ENCODE measurements at regions not wholly inside any gene's neighbourhood (a gene's known extent, or its start where the extent isn't known, plus 50 kb on each side); places are given as distances from the start of the nearest gene placed in this dataset.
A peak's percentile ranks its signal among the peaks of the same experiment; 100 is the strongest.

DNA sequence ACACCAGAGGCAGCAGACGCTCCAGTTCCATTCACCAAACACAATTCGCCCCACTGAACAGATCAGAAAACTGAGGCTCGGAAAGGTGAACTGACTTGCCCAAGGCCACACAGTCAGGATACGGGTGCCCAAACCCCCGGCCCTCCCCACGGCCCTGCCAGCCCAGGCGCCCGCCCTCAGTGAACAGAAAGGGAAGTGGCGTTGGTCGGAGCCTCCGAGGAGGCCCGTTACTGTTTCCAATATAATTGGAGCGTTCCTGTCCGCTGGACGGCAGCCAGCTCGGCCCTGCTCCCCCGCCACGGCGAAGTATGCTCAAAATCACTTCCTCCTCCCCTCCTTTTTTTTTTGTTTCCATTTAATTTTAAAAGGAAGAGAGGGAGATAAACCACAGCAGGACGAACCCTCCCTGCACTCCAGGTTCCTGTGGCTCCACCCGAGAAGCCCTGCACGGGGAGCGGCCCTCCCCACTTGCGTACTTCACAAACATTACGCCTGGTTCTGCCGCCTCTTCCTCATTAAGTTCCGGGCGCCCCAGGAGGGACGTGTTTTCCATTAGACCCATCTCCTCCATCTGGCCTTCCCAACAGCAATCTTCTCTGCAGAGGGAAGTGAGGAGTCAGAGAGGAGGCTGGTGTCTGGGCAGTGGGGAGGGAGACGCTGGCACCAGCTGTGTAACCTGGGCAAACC lies 61.1 kb downstream of the NCOR2 start:
- Mint-ChIP-seq H3K9me3 (no peaks in the 10 kb centered on the region), H3K27me3 (no peaks in the 10 kb centered on the region), H3K4me3 (no peak overlapping the region), H3K27ac (no peak overlapping the region), H3K4me1 (peaks cover 24 to 52% (median 31%) of the 10 kb centered on the region in 3 donors), H3K36me3 (peaks cover 0 to 4% (median 3%) of the 10 kb centered on the region in 3 donors)
- Histone ChIP-seq H3K36me3 (ENCODE audit: insufficient read depth, low read length) (no peaks in the 10 kb centered on the region), H3K27ac (ENCODE audit: low read depth, low read length) (peak overlapping the region; percentile 3), H3K4me1 (ENCODE audit: insufficient read depth, low read length) (no peaks in the 10 kb centered on the region), H3K27me3 (ENCODE audit: insufficient read depth, low read length, poor library complexity, severe bottlenecking) (no peaks in the 10 kb centered on the region), H3K4me3 (ENCODE audit: low read length) (no peak overlapping the region), H3K9me3 (ENCODE audit: low read length) (no peaks in the 10 kb centered on the region)
- DNase-seq, result no peak
- ChIA-PET POLR2A (no interaction called here), CTCF (no interaction called here)

DNA sequence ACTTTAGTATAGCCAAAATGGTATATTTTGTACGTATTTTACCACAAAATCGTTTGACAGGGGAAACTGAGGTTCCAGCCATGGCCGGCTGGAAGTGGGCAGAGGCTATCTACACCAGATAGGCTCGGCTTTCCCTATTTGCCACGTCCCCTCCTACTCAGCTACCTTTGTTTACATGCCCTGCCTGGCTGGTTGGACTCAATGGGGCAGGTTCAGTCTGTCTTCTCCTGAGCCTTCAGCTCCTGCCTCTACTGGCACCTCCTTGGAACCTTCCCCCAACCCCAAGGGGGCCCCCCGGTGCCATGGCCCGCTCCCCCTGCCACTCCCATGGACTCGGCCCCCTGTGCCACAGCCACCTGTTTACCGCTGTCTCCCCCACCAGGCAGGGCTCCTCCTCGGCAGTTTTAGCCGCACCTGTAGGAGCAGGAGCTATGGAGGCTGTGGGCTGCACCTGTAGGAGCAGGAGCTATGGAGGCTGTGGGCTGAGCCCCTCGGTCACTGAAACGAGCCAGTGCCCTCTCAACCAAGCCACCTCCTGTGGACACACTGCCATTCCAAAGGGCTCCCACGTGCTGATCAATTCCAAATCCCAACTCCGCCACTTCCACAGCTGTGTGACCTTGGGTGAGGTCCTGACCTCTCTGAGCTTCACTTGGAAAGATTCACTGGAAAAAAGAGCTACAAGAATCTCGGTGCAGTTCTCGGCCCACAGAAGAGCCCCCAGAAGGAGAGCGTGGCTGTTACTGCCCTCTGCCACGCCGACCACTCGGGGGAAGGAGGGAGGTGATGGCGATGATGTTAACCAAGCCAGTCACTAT lies 62.2 kb downstream of the NCOR2 start:
- peak overlapping the region in 1 of 8 donors; percentile 47 for H3K27ac Mint-ChIP-seq
- Histone ChIP-seq H3K4me3 (ENCODE audit: low read length) (no peak overlapping the region), H3K36me3 (ENCODE audit: insufficient read depth, low read length) (no peaks in the 10 kb centered on the region), H3K27ac (ENCODE audit: low read depth, low read length) (no peak overlapping the region), H3K27me3 (ENCODE audit: insufficient read depth, low read length, poor library complexity, severe bottlenecking) (no peaks in the 10 kb centered on the region), H3K9me3 (ENCODE audit: low read length) (no peaks in the 10 kb centered on the region), H3K4me1 (ENCODE audit: insufficient read depth, low read length) (no peaks in the 10 kb centered on the region)
- H3K4me1 Mint-ChIP-seq, result peaks cover 20 to 46% (median 26%) of the 10 kb centered on the region in 3 donors
- ChIA-PET CTCF (no interaction called here), POLR2A (no interaction called here)
- DNase-seq, result no peak
- H3K4me3 Mint-ChIP-seq, result no peak overlapping the region
- H3K36me3 Mint-ChIP-seq, result peaks cover 0 to 4% (median 3%) of the 10 kb centered on the region in 3 donors
- H3K27me3 Mint-ChIP-seq, result no peaks in the 10 kb centered on the region
- H3K9me3 Mint-ChIP-seq, result no peaks in the 10 kb centered on the region

DNA sequence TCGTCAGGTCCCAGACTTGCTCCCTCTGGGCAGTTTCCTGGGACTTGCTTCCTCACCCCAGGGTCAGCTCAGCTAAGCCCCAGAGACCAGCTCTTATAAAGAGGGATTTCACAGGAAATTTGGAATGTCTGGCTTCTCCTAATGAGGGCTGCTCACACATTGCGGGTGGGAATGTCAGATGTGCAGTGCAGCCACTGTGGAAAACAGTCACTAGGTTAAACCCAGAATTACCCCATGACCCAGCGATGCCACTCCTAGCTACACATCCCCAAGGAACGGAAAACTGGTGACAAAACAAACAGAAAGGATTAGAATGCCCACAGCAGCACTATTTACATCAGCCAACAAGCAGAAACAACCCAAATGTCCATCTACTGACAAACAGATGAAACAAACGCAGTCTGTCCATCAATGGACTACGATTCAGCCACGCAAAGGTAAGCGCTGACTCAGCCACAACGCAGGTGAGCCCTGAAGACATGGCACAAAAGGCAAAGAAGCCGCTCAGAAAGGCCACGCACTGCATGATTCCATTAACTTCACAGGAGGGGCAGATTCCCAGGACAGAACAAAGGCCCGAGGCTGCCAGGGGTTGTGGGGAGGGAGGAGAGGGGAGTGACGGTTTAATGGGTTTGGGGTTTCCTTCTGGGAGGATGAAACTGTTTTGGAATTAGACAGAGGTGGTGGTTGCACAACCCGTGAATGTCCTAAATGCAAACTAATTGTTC lies 63.0 kb downstream of the NCOR2 start:
- H3K4me3 Mint-ChIP-seq, result no peak overlapping the region
- Histone ChIP-seq H3K4me3 (ENCODE audit: low read length) (no peak overlapping the region), H3K27ac (ENCODE audit: low read depth, low read length) (no peak overlapping the region), H3K36me3 (ENCODE audit: insufficient read depth, low read length) (no peaks in the 10 kb centered on the region), H3K4me1 (ENCODE audit: insufficient read depth, low read length) (no peaks in the 10 kb centered on the region), H3K27me3 (ENCODE audit: insufficient read depth, low read length, poor library complexity, severe bottlenecking) (no peaks in the 10 kb centered on the region), H3K9me3 (ENCODE audit: low read length) (no peaks in the 10 kb centered on the region)
- CTCF ChIA-PET, result no interaction called here
- DNase-seq, result no peak
- no peaks in the 10 kb centered on the region for H3K27me3 Mint-ChIP-seq
- H3K9me3 Mint-ChIP-seq, result no peaks in the 10 kb centered on the region
- H3K4me1 Mint-ChIP-seq, result peaks cover 22 to 47% (median 30%) of the 10 kb centered on the region in 3 donors
- H3K36me3 Mint-ChIP-seq, result peaks cover 0 to 4% (median 3%) of the 10 kb centered on the region in 3 donors
- peak overlapping the region in 3 of 8 donors; percentile 6 to 76 (median 47) for H3K27ac Mint-ChIP-seq
- POLR2A ChIA-PET, result no interaction called here

DNA sequence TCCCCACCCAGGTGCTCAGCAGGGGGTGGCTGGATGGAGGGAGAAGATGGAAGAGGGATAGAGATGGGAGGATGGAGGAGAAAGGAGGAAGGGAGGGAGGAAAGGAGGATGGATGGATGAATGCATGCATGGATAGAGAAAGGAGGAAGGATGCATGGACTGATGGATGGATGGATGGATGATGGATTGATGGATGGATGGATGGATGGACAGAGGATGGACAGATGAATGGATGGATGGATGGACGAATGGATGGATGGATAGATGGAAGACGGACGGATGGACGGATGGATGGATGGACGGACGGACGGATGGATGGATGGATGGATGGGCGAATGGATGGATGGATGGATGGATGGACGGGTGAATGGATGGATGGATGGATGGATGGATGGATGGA lies 64.1 kb downstream of the NCOR2 start:
- DNase-seq, result no peak
- POLR2A ChIA-PET, result no interaction called here
- no peaks in the 10 kb centered on the region for H3K4me1 ChIP-seq (ENCODE audit: insufficient read depth, low read length)
- no peaks in the 10 kb centered on the region for H3K9me3 ChIP-seq (ENCODE audit: low read length)
- CTCF ChIA-PET, result no interaction called here
- H3K27ac Mint-ChIP-seq, result no peak overlapping the region
- peaks cover 0 to 4% (median 3%) of the 10 kb centered on the region in 3 donors for H3K36me3 Mint-ChIP-seq
- H3K4me3 ChIP-seq (ENCODE audit: low read length), result no peak overlapping the region
- H3K36me3 ChIP-seq (ENCODE audit: insufficient read depth, low read length), result no peaks in the 10 kb centered on the region
- no peak overlapping the region for H3K27ac ChIP-seq (ENCODE audit: low read depth, low read length)
- no peaks in the 10 kb centered on the region for H3K9me3 Mint-ChIP-seq
- no peak overlapping the region for H3K4me3 Mint-ChIP-seq
- no peaks in the 10 kb centered on the region for H3K27me3 ChIP-seq (ENCODE audit: insufficient read depth, low read length, poor library complexity, severe bottlenecking)
- no peaks in the 10 kb centered on the region for H3K27me3 Mint-ChIP-seq
- H3K4me1 Mint-ChIP-seq, result peaks cover 22 to 48% (median 35%) of the 10 kb centered on the region in 3 donors

DNA sequence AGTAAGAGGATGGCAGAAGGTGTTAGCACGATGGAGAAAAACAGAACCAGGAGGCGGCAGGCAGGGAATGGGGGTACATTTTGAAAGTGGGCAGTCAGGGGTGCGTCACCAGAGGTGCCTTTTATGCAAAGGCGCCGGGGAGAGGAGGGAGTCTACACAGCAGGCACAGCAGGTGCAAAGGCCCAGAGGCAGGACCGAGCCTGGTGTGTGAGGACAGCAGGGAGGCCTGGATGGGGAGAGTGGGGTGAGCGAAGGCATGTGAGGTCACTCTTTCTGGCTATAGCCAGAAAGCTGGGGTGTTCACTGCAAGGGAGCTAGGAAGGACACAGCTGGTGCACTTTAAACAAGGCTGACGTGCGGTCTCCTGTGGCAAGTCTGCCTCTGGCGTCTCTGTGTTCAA lies 65.0 kb downstream of the NCOR2 start:
- ChIA-PET CTCF (no interaction called here), POLR2A (no interaction called here)
- Histone ChIP-seq H3K27me3 (ENCODE audit: insufficient read depth, low read length, poor library complexity, severe bottlenecking) (no peaks in the 10 kb centered on the region), H3K4me3 (ENCODE audit: low read length) (no peak overlapping the region), H3K9me3 (ENCODE audit: low read length) (no peaks in the 10 kb centered on the region), H3K36me3 (ENCODE audit: insufficient read depth, low read length) (no peaks in the 10 kb centered on the region), H3K4me1 (ENCODE audit: insufficient read depth, low read length) (no peaks in the 10 kb centered on the region), H3K27ac (ENCODE audit: low read depth, low read length) (no peak overlapping the region)
- H3K9me3 Mint-ChIP-seq, result no peaks in the 10 kb centered on the region
- peak overlapping the region in 2 of 8 donors; percentile 6 to 47 for H3K27ac Mint-ChIP-seq
- H3K36me3 Mint-ChIP-seq, result peaks cover 0 to 4% (median 3%) of the 10 kb centered on the region in 3 donors
- no peak overlapping the region for H3K4me3 Mint-ChIP-seq
- no peak for DNase-seq
- H3K27me3 Mint-ChIP-seq, result no peaks in the 10 kb centered on the region
- peaks cover 25 to 54% (median 36%) of the 10 kb centered on the region in 3 donors for H3K4me1 Mint-ChIP-seq

DNA sequence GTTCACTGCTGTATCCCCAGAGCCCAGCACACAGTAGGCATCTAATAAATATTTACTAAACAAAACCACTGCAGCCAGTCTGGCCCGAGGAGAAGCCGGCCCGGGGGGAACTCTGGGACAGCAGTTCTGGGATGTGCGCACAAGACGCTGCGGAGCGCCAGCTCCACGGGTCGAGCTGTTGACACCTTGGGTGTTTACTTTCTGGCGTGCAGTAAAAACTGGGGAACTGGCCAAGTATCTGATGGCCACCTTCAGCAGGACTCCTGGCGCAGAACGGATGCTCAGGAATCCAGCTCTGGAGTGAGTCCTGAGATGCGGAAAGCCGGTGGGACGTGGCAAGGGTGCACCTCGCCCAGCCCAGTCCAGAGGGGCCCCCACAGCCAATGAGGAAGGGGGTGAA lies 65.6 kb downstream of the NCOR2 start:
- Histone ChIP-seq H3K27me3 (ENCODE audit: insufficient read depth, low read length, poor library complexity, severe bottlenecking) (no peaks in the 10 kb centered on the region), H3K4me3 (ENCODE audit: low read length) (no peak overlapping the region), H3K9me3 (ENCODE audit: low read length) (no peaks in the 10 kb centered on the region), H3K36me3 (ENCODE audit: insufficient read depth, low read length) (no peaks in the 10 kb centered on the region), H3K4me1 (ENCODE audit: insufficient read depth, low read length) (no peaks in the 10 kb centered on the region), H3K27ac (ENCODE audit: low read depth, low read length) (no peak overlapping the region)
- H3K27me3 Mint-ChIP-seq, result no peaks in the 10 kb centered on the region
- H3K4me3 Mint-ChIP-seq, result no peak overlapping the region
- CTCF ChIA-PET, result no interaction called here
- H3K4me1 Mint-ChIP-seq, result peaks cover 22 to 55% (median 38%) of the 10 kb centered on the region in 3 donors
- no peaks in the 10 kb centered on the region for H3K9me3 Mint-ChIP-seq
- POLR2A ChIA-PET, result no interaction called here
- H3K27ac Mint-ChIP-seq, result no peak overlapping the region
- DNase-seq, result no peak
- peaks cover 0 to 3% (median under 1%) of the 10 kb centered on the region in 3 donors for H3K36me3 Mint-ChIP-seq

DNA sequence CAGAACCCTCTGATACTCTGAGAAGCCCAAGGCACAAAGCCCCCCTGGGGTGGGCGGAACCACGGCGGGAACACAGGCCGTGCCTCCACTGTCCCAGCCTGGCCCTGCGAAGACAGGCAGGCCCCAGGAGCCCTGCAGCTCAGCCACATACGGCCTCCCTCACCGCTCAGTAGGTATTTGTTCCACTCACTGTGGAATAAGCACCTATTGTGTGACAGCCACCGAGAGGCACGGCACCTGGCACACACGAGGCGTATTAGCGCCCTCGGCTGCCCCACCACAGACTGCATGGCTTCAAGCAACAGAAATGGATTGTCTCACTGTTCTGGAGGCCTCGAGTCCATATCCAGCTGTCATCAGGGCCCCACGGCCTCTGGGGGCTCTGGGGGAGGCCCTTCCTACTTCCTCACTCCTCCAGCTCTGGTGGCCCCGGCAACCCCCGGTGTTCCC lies 66.3 kb downstream of the NCOR2 start:
- peak overlapping the region in 1 of 8 donors; percentile 68 for H3K27ac Mint-ChIP-seq
- no peak for DNase-seq
- no peaks in the 10 kb centered on the region for H3K9me3 Mint-ChIP-seq
- H3K36me3 Mint-ChIP-seq, result peaks cover 0 to 3% (median 0%) of the 10 kb centered on the region in 3 donors
- Histone ChIP-seq H3K36me3 (ENCODE audit: insufficient read depth, low read length) (no peaks in the 10 kb centered on the region), H3K27ac (ENCODE audit: low read depth, low read length) (no peak overlapping the region), H3K4me3 (ENCODE audit: low read length) (no peak overlapping the region), H3K4me1 (ENCODE audit: insufficient read depth, low read length) (no peaks in the 10 kb centered on the region), H3K27me3 (ENCODE audit: insufficient read depth, low read length, poor library complexity, severe bottlenecking) (no peaks in the 10 kb centered on the region), H3K9me3 (ENCODE audit: low read length) (no peaks in the 10 kb centered on the region)
- no peaks in the 10 kb centered on the region for H3K27me3 Mint-ChIP-seq
- POLR2A ChIA-PET, result no interaction called here
- no peak overlapping the region for H3K4me3 Mint-ChIP-seq
- H3K4me1 Mint-ChIP-seq, result peaks cover 22 to 55% (median 37%) of the 10 kb centered on the region in 3 donors
- CTCF ChIA-PET, result no interaction called here

DNA sequence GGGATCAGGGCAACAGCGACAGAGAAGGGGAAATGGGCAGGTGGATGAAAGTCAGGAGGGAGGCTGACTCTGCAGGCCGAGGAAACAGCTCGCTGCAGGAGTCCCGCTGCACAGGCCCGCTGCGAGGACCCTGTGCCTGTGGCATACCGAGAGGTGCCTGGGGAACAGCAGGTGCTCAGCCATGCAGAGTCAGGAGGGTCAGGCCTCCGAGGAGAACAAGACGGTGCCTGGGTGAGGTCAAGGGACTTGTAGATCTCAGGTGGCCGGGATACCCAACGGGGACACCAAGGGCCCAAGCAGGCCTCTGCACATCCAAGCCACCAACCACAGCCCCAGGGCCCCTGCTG lies 67.5 kb downstream of the NCOR2 start:
- POLR2A ChIA-PET, result no interaction called here
- Mint-ChIP-seq H3K9me3 (no peaks in the 10 kb centered on the region), H3K4me3 (no peak overlapping the region), H3K4me1 (peaks cover 27 to 68% (median 48%) of the 10 kb centered on the region in 3 donors), H3K27ac (no peak overlapping the region), H3K36me3 (peaks cover 0 to 6% (median 3%) of the 10 kb centered on the region in 3 donors), H3K27me3 (no peaks in the 10 kb centered on the region)
- Histone ChIP-seq H3K36me3 (ENCODE audit: insufficient read depth, low read length) (no peaks in the 10 kb centered on the region), H3K27me3 (ENCODE audit: insufficient read depth, low read length, poor library complexity, severe bottlenecking) (no peaks in the 10 kb centered on the region), H3K4me3 (ENCODE audit: low read length) (no peak overlapping the region), H3K9me3 (ENCODE audit: low read length) (no peaks in the 10 kb centered on the region), H3K4me1 (ENCODE audit: insufficient read depth, low read length) (peaks cover under 1% of the 10 kb centered on the region), H3K27ac (ENCODE audit: low read depth, low read length) (no peak overlapping the region)
- DNase-seq, result no peak
- CTCF ChIA-PET, result no interaction called here
